Mesendoderm (in vitro differentiated cells): ENCODE measurements at regions not wholly inside any gene's neighbourhood (a gene's known extent, or its start where the extent isn't known, plus 50 kb on each side); places are given as distances from the start of the nearest gene placed in this dataset.

Experiments used
- DNase-seq: peaks from one replicate; pipeline ENCODE4 v3.0.0; 2013
- H2AK5ac ChIP-seq: 2 replicates; pipeline ENCODE4 v1.6.1; 2013; ENCODE audit warnings: low read length, inconsistent platforms
- H2BK120ac ChIP-seq: 2 replicates; pipeline ENCODE4 v1.6.1; 2013; ENCODE audit warnings: low read depth, mild to moderate bottlenecking, low read length, moderate library complexity, mixed read lengths
- H2BK15ac ChIP-seq: replicated peaks from 2 replicates; pipeline ENCODE4 v1.6.1; 2013; ENCODE audit warnings: low read depth, mild to moderate bottlenecking, moderate library complexity
- H2BK5ac ChIP-seq: 2 replicates; pipeline ENCODE4 v1.6.1; 2013; ENCODE audit warnings: low read length, inconsistent platforms
- H3K18ac ChIP-seq: 2 replicates; pipeline ENCODE4 v1.6.1; 2013; ENCODE audit warnings: mild to moderate bottlenecking, low read length, mixed read lengths
- H3K23ac ChIP-seq: one replicate; pipeline ENCODE4 v1.6.1; 2013; ENCODE audit warnings: low read length
- H3K27ac ChIP-seq: 2 replicates; pipeline ENCODE4 v1.5.1; 2013; ENCODE audit warnings: low read depth, mild to moderate bottlenecking, inconsistent platforms, low read length, moderate library complexity
- H3K27me3 ChIP-seq: 2 replicates; pipeline ENCODE4 v1.6.1; 2013; ENCODE audit warnings: low read length, control low read depth, mild to moderate bottlenecking, inconsistent platforms; ENCODE audit not compliant: insufficient read depth, poor library complexity
- H3K36me3 ChIP-seq: 2 replicates; pipeline ENCODE4 v1.6.1; 2013; ENCODE audit warnings: low read length, inconsistent platforms; ENCODE audit not compliant: control insufficient read depth, insufficient read depth
- H3K4ac ChIP-seq: one replicate; pipeline ENCODE4 v1.6.1; 2013; ENCODE audit warnings: low read depth, mild to moderate bottlenecking, low read length, moderate library complexity
- H3K4me1 ChIP-seq: 2 replicates; pipeline ENCODE4 v1.6.1; 2013; ENCODE audit warnings: low read depth, low read length, inconsistent platforms; ENCODE audit not compliant: control insufficient read depth
- H3K4me2 ChIP-seq: 2 replicates; pipeline ENCODE4 v1.6.1; 2013; ENCODE audit warnings: low read length
- H3K4me3 ChIP-seq: 2 replicates; pipeline ENCODE4 v1.5.1; 2013; ENCODE audit warnings: mild to moderate bottlenecking, low read length
- H3K56ac ChIP-seq: one replicate; pipeline ENCODE4 v1.6.1; 2013; ENCODE audit warnings: low read length
- H3K79me1 ChIP-seq: 2 replicates; pipeline ENCODE4 v1.6.1; 2013; ENCODE audit warnings: low read length, inconsistent platforms
- H3K79me2 ChIP-seq: 2 replicates; pipeline ENCODE4 v1.6.1; 2013; ENCODE audit warnings: mild to moderate bottlenecking, low read length; ENCODE audit not compliant: control insufficient read depth, insufficient read depth
- H3K9ac ChIP-seq: 2 replicates; pipeline ENCODE4 v1.6.1; 2013; ENCODE audit warnings: low read length, inconsistent platforms
- H4K5ac ChIP-seq: one replicate; pipeline ENCODE4 v1.6.1; 2013; ENCODE audit warnings: low read length
- H4K8ac ChIP-seq: one replicate; pipeline ENCODE4 v1.6.1; 2013; ENCODE audit warnings: low read depth, mild to moderate bottlenecking, control low read depth, low read length, moderate library complexity
- WGBS: extraction: QIAGEN DNeasy Blood & Tissue Kit; methylation state at CpG from one replicate; pipeline ENCODE4 v1.1.7; 2013; ENCODE audit warnings: low lambda C conversion rate, missing lambda C conversion rate; ENCODE audit not compliant: insufficient coverage; ENCODE audit errors: extremely low coverage; 5-methylcytosine and 5-hydroxymethylcytosine counted together

- Histone ChIP-seq H3K79me2 (no peaks in the 10 kb centered on the region), H3K4me3 (no peak overlapping the region), H4K5ac (no peak overlapping the region), H3K9ac (no peak overlapping the region), H3K27ac (no peak overlapping the region), H3K79me1 (no peaks in the 10 kb centered on the region), H3K23ac (no peak overlapping the region), H2BK120ac (no peak overlapping the region), H3K4ac (no peak overlapping the region), H2AK5ac (no peak overlapping the region), H3K4me2 (no peak overlapping the region), H2BK15ac (no peak overlapping the region), H2BK5ac (no peak overlapping the region), H3K56ac (no peak overlapping the region), H3K4me1 (no peaks in the 10 kb centered on the region), H3K18ac (no peak overlapping the region), H4K8ac (no peak overlapping the region), H3K27me3 (no peaks in the 10 kb centered on the region), H3K36me3 (no peaks in the 10 kb centered on the region)
- no CpG with 5 or more reads among the region's 1 CpG for WGBS
- DNase-seq, result no peak
Measured at GRCh38 chrX:87391742-87392141, 125.9 kb upstream of the KLHL4 start.

- Histone ChIP-seq H3K79me2 (no peaks in the 10 kb centered on the region), H3K4me1 (no peaks in the 10 kb centered on the region), H3K27me3 (no peaks in the 10 kb centered on the region), H3K4ac (no peak overlapping the region), H3K56ac (no peak overlapping the region), H4K5ac (no peak overlapping the region), H3K79me1 (no peaks in the 10 kb centered on the region), H3K18ac (no peak overlapping the region), H3K36me3 (no peaks in the 10 kb centered on the region), H2BK5ac (no peak overlapping the region), H2BK120ac (no peak overlapping the region), H3K4me2 (no peak overlapping the region), H3K27ac (no peak overlapping the region), H4K8ac (no peak overlapping the region), H2AK5ac (no peak overlapping the region), H3K23ac (no peak overlapping the region), H2BK15ac (no peak overlapping the region), H3K4me3 (no peak overlapping the region), H3K9ac (no peak overlapping the region)
- DNase-seq, result peak; percentile 35
- no CpG with 5 or more reads among the region's 2 CpGs for WGBS
Measured at GRCh38 chrX:87392369-87392768, 125.2 kb upstream of the KLHL4 start.

GRCh38 chrX:87397103-87397886, 120.3 kb upstream of the KLHL4 start:
- H3K27ac ChIP-seq, result no peak overlapping the region
- no peaks in the 10 kb centered on the region for H3K79me1 ChIP-seq

GRCh38 chrX:87402256-87402655, 115.3 kb upstream of the KLHL4 start:
- H3K4ac ChIP-seq, result no peak overlapping the region
- no peaks in the 10 kb centered on the region for H3K36me3 ChIP-seq
- no peak overlapping the region for H3K18ac ChIP-seq
- no peaks in the 10 kb centered on the region for H3K4me1 ChIP-seq
- H3K79me2 ChIP-seq, result no peaks in the 10 kb centered on the region
- H3K27ac ChIP-seq, result no peak overlapping the region
- H3K23ac ChIP-seq, result no peak overlapping the region
- H2AK5ac ChIP-seq, result no peak overlapping the region
- H4K5ac ChIP-seq, result no peak overlapping the region
- H3K4me2 ChIP-seq, result no peak overlapping the region
- H2BK5ac ChIP-seq, result no peak overlapping the region
- H4K8ac ChIP-seq, result no peak overlapping the region
- no peaks in the 10 kb centered on the region for H3K27me3 ChIP-seq
- H2BK120ac ChIP-seq, result no peak overlapping the region
- H3K56ac ChIP-seq, result no peak overlapping the region
- no peak overlapping the region for H3K9ac ChIP-seq
- WGBS, result no CpG with 5 or more reads among the region's 1 CpG
- DNase-seq, result no peak
- H3K4me3 ChIP-seq, result no peak overlapping the region
- H3K79me1 ChIP-seq, result no peaks in the 10 kb centered on the region
- no peak overlapping the region for H2BK15ac ChIP-seq

More at GRCh38 chrX:87397103-87397886, 120.3 kb upstream of the KLHL4 start:
- Histone ChIP-seq H2BK5ac (no peak overlapping the region), H3K27me3 (no peaks in the 10 kb centered on the region), H3K18ac (no peak overlapping the region), H3K36me3 (no peaks in the 10 kb centered on the region), H2BK15ac (no peak overlapping the region), H3K56ac (no peak overlapping the region), H3K79me2 (no peaks in the 10 kb centered on the region), H2BK120ac (no peak overlapping the region), H3K4ac (no peak overlapping the region), H3K4me3 (no peak overlapping the region), H4K5ac (no peak overlapping the region), H3K9ac (no peak overlapping the region), H3K4me2 (no peak overlapping the region), H4K8ac (no peak overlapping the region), H3K23ac (no peak overlapping the region), H3K4me1 (no peaks in the 10 kb centered on the region), H2AK5ac (no peak overlapping the region)
- no peak for DNase-seq
- no CpG with 5 or more reads among the region's 2 CpGs for whole genome bisulfite sequencing

- no peak overlapping the region for H2BK5ac ChIP-seq
- H3K56ac ChIP-seq, result no peak overlapping the region
- no peak overlapping the region for H3K4me3 ChIP-seq
- no peaks in the 10 kb centered on the region for H3K36me3 ChIP-seq
- no peaks in the 10 kb centered on the region for H3K4me1 ChIP-seq
- no peaks in the 10 kb centered on the region for H3K27me3 ChIP-seq
- H3K23ac ChIP-seq, result no peak overlapping the region
- no peak for DNase-seq
- WGBS, result no CpG with 5 or more reads among the region's 4 CpGs
- no peak overlapping the region for H3K27ac ChIP-seq
- H2BK120ac ChIP-seq, result no peak overlapping the region
- no peak overlapping the region for H4K5ac ChIP-seq
- H4K8ac ChIP-seq, result no peak overlapping the region
- no peak overlapping the region for H3K4ac ChIP-seq
- no peak overlapping the region for H3K4me2 ChIP-seq
- no peaks in the 10 kb centered on the region for H3K79me1 ChIP-seq
- H3K79me2 ChIP-seq, result no peaks in the 10 kb centered on the region
- H2BK15ac ChIP-seq, result no peak overlapping the region
- H3K18ac ChIP-seq, result no peak overlapping the region
- no peak overlapping the region for H3K9ac ChIP-seq
- H2AK5ac ChIP-seq, result no peak overlapping the region
Measured at GRCh38 chrX:87403551-87403950, 114.1 kb upstream of the KLHL4 start.
